Type B pancreatic cell (in vitro differentiated cells): ENCODE measurements at regions not wholly inside any gene's neighbourhood (a gene's known extent, or its start where the extent isn't known, plus 50 kb on each side); places are given as distances from the start of the nearest gene placed in this dataset.

Source experiments
- DNase-seq: peaks from one replicate; pipeline ENCODE4 v3.0.0; 2021; ENCODE audit warnings: mixed read lengths; ENCODE audit not compliant: unreplicated experiment; ENCODE audit errors: extremely low spot score
- H3K27ac Mint-ChIP-seq: 2 replicates; pipeline ENCODE4 v1.8.0; 2021; ENCODE audit warnings: mild to moderate bottlenecking, mixed read lengths
- H3K27me3 Mint-ChIP-seq: 2 replicates; pipeline ENCODE4 v1.8.0; 2021; ENCODE audit warnings: mixed read lengths
- H3K36me3 Mint-ChIP-seq: 2 replicates; pipeline ENCODE4 v1.8.0; 2021; ENCODE audit warnings: mixed read lengths
- H3K4me1 Mint-ChIP-seq: one replicate; pipeline ENCODE4 v1.8.0; 2021; ENCODE audit warnings: mixed read lengths; ENCODE audit not compliant: unreplicated experiment
- H3K4me3 Mint-ChIP-seq: 2 replicates; pipeline ENCODE4 v1.8.0; 2021; ENCODE audit warnings: mild to moderate bottlenecking, mixed read lengths
- H3K9me3 Mint-ChIP-seq: 2 replicates; pipeline ENCODE4 v1.8.0; 2021; ENCODE audit warnings: mixed read lengths
- TF ChIP-seq, protein P1 (sequence below): fragments of 200-600 bp; sonication (generic); conservative IDR thresholded peaks from 2 replicates; pipeline ENCODE4 v1.5.0; 2021; ENCODE audit warnings: antibody characterized with exemption, mild to moderate bottlenecking

DNA sequence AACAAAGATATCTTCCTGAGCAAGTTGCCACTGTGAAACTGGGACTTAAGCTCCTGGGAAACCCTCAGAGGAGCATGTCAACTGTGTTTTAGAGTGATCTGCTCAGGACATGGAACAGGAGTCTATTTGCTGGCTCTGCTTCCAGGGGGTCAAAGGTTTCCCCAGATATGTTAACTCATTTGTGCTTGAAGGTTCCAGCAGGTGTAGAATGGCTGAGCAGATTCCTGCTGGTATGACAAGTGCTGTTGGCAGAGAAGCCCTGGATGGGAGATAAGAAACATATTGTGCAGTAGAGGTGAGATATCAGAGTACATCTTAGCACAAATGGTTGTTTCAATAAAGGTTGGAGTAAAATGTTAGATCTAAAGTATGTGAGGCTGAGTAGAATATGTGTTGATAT lies 282.7 kb upstream of the DACH1 start:
- H3K4me1 Mint-ChIP-seq, result no peaks in the 10 kb centered on the region
- H3K36me3 Mint-ChIP-seq, result no peaks in the 10 kb centered on the region
- H3K4me3 Mint-ChIP-seq, result no peak overlapping the region
- no peaks in the 10 kb centered on the region for H3K27me3 Mint-ChIP-seq
- H3K9me3 Mint-ChIP-seq, result no peaks in the 10 kb centered on the region
- TF ChIP-seq, protein P1, sequence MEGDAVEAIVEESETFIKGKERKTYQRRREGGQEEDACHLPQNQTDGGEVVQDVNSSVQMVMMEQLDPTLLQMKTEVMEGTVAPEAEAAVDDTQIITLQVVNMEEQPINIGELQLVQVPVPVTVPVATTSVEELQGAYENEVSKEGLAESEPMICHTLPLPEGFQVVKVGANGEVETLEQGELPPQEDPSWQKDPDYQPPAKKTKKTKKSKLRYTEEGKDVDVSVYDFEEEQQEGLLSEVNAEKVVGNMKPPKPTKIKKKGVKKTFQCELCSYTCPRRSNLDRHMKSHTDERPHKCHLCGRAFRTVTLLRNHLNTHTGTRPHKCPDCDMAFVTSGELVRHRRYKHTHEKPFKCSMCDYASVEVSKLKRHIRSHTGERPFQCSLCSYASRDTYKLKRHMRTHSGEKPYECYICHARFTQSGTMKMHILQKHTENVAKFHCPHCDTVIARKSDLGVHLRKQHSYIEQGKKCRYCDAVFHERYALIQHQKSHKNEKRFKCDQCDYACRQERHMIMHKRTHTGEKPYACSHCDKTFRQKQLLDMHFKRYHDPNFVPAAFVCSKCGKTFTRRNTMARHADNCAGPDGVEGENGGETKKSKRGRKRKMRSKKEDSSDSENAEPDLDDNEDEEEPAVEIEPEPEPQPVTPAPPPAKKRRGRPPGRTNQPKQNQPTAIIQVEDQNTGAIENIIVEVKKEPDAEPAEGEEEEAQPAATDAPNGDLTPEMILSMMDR, result no peak
- DNase-seq, result no peak
- H3K27ac Mint-ChIP-seq, result no peak overlapping the region

DNA sequence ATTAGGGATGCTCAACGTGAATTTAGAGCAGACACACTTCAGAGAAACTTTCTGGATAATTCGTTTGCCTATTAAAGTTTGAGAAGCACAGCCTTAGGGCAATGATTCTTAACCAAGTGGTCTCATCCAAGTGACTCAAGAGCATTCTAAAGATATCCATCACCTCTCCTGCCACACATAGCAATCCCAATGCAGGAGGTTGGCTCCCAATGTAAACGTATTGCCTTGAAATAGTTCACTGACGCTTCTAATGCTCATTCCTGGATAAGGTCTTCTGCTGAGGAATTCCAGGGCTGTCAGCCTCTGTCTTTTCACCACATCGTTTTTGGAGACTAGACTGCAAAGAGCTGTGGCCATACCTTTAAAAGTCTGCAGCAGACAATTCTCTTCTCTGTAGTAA lies 279.8 kb upstream of the DACH1 start:
- H3K36me3 Mint-ChIP-seq, result no peaks in the 10 kb centered on the region
- no peaks in the 10 kb centered on the region for H3K27me3 Mint-ChIP-seq
- H3K27ac Mint-ChIP-seq, result no peak overlapping the region
- H3K9me3 Mint-ChIP-seq, result no peaks in the 10 kb centered on the region
- no peak overlapping the region for H3K4me3 Mint-ChIP-seq
- H3K4me1 Mint-ChIP-seq, result no peaks in the 10 kb centered on the region
- no peak for DNase-seq
- TF ChIP-seq, protein P1, result no peak

DNA sequence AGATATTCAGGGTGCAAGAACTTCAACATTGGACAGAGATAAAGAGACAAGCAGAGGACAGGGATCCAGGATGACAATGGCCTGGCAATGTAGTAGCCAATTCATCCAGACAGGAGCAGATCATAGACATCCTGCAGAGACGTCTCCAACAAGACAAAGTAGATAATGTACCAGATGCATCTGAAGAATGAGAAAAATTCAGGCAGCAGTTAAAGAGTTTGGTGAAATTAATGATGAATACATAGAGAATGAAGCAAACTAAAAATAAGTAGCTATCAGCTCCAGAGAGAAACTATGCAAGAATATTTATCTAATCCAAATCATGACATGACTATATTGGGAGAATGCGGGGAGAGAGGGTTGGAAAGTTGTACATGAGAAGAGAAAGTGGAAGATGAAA lies 278.4 kb upstream of the DACH1 start:
- no peak for DNase-seq
- Mint-ChIP-seq H3K4me1 (no peaks in the 10 kb centered on the region), H3K27me3 (no peaks in the 10 kb centered on the region), H3K4me3 (no peak overlapping the region), H3K9me3 (no peaks in the 10 kb centered on the region), H3K36me3 (no peaks in the 10 kb centered on the region), H3K27ac (no peak overlapping the region)
- TF ChIP-seq, protein P1, result no peak

DNA sequence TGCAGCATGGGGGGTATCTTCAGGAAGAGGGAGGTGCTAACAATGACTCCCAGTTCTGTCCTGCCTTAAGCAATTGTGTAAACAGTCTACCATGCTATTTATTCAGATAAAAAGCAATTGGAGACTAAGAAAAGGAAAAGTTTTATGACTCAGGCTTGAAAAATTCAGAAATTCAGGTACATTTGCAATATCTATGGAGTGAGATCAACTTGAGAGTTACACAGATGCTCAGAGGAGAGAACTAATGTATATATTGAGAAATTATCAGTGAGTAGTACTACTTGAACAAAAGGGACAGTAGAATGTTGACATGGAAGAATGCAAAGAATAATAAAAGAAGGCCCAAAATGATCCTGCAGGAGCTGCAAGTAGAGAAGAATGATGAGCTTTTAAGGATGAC lies 277.6 kb upstream of the DACH1 start:
- H3K27ac Mint-ChIP-seq, result no peak overlapping the region
- DNase-seq, result no peak
- H3K4me1 Mint-ChIP-seq, result no peaks in the 10 kb centered on the region
- no peaks in the 10 kb centered on the region for H3K36me3 Mint-ChIP-seq
- TF ChIP-seq, protein P1, result no peak
- H3K4me3 Mint-ChIP-seq, result no peak overlapping the region
- H3K27me3 Mint-ChIP-seq, result no peaks in the 10 kb centered on the region
- H3K9me3 Mint-ChIP-seq, result no peaks in the 10 kb centered on the region

DNA sequence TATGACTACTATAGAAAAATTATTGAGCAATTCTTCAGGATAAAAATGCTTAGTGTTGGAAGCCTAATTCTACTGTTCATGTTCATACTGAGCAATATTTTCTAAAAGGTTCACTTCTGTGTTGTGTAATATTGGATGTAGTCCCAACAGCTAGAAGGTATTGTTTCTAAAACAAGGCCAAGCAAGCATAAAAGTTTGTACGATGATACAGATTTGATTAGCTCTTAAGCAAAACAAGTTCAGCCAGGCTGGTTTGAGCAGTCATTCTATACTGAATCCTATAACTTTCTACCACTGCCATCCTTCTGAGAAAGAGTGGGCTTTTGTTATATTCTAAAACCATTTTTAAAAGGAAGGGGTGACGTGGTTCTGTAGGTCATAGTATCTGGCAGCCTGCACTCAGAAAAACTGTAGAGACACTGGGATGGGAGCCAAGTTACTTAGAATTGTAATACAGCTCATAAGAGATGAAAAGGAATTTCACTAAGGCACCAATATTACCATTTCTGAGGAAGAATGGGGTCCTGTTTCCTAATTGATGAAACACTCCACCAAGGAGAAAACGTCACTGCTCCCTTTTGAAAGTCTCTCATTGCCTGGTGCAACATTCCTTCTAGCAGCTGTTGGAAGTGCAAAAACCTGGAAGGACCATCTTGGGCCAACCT lies 275.0 kb upstream of the DACH1 start:
- Mint-ChIP-seq H3K4me1 (no peaks in the 10 kb centered on the region), H3K36me3 (no peaks in the 10 kb centered on the region), H3K27ac (no peak overlapping the region), H3K9me3 (no peaks in the 10 kb centered on the region), H3K27me3 (no peaks in the 10 kb centered on the region), H3K4me3 (no peak overlapping the region)
- DNase-seq, result no peak
- TF ChIP-seq, protein P1, result no peak

DNA sequence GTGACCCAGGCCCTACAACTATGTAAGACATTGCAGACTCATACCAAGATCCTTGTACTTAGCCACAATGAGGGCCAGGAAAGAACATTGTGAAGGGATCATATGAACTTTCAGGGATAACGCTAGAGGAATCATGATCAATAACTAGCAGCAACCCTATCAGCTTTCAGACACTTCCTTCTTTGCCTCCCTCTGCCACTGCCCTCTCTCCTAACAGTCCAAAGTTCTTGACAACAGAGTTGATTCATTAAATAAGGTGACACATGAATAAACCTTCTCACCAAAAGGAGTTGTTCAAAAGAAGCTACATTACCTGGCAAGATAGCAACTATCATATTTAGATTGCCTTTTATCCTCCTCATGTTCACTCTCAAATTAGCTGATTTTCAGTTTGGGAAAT lies 272.2 kb upstream of the DACH1 start:
- Mint-ChIP-seq H3K36me3 (no peaks in the 10 kb centered on the region), H3K27me3 (no peaks in the 10 kb centered on the region), H3K4me3 (no peak overlapping the region), H3K9me3 (no peaks in the 10 kb centered on the region), H3K4me1 (no peaks in the 10 kb centered on the region), H3K27ac (no peak overlapping the region)
- TF ChIP-seq, protein P1, result no peak
- DNase-seq, result no peak
